IMR-90 (cell line): ENCODE measurements at regions not wholly inside any gene's neighbourhood (a gene's known extent, or its start where the extent isn't known, plus 50 kb on each side); places are given as distances from the start of the nearest gene placed in this dataset.

Experiments
- ATAC-seq: fragments of 200-7000 bp; cut with Tn5 transposase; 2 replicates; pipeline ENCODE4 v1.9.1; 2020; ENCODE audit warnings: low read depth, mild to moderate bottlenecking, moderate library complexity
- BruUV-seq: library from RNA; stranded (reverse); fragments of 400-500 nt; replicated peaks from 2 replicates; lab custom pipeline; 2021; lab: Mats Ljungman, UMichigan
- CTCF ChIA-PET: fragments of 300-600 bp; formaldehyde crosslinking; extraction: SDS; loops from one replicate; lab custom pipeline; 2021; ENCODE audit warnings: antibody characterized with exemption; lab: Yijun Ruan, JAX
- POLR2A ChIA-PET: fragments of 300-600 bp; sonication (Branson Sonifier 250); formaldehyde crosslinking; loops from one replicate; lab custom pipeline; 2022; ENCODE audit warnings: antibody characterized with exemption; ENCODE audit not compliant: unreplicated experiment; lab: Charles Lee
- DNase-seq: peaks from one replicate; pipeline ENCODE4 v3.0.0; 2013
- H2AFZ ChIP-seq: replicated peaks from 2 replicates; pipeline ENCODE3; 2013; ENCODE audit warnings: low read length, mild to moderate bottlenecking; ENCODE audit not compliant: poor library complexity
- H2AK5ac ChIP-seq: 2 replicates; pipeline ENCODE4 v1.6.1; 2013; ENCODE audit warnings: low read depth, low read length, inconsistent platforms
- H2AK9ac ChIP-seq: replicated peaks from 2 replicates; pipeline ENCODE3; 2013; ENCODE audit warnings: mild to moderate bottlenecking, low read depth, low read length, moderate library complexity; ENCODE audit not compliant: poor library complexity
- H2BK120ac ChIP-seq: 2 replicates; pipeline ENCODE4 v1.6.1; 2013; ENCODE audit warnings: low read depth, low read length, inconsistent platforms
- H2BK15ac ChIP-seq: 3 replicates; pipeline ENCODE4 v1.6.1; 2013; ENCODE audit warnings: low read depth, low read length, inconsistent platforms
- H2BK20ac ChIP-seq: 2 replicates; pipeline ENCODE4 v1.6.1; 2013; ENCODE audit warnings: low read depth, mild to moderate bottlenecking, inconsistent platforms, low read length, moderate library complexity
- H2BK5ac ChIP-seq: 2 replicates; pipeline ENCODE4 v1.6.1; 2013; ENCODE audit warnings: mild to moderate bottlenecking, low read depth, low read length, inconsistent platforms; ENCODE audit not compliant: poor library complexity, severe bottlenecking
- H3K14ac ChIP-seq: replicated peaks from 2 replicates; pipeline ENCODE4 v1.6.1; 2013; ENCODE audit warnings: low read depth, low read length, inconsistent platforms
- H3K18ac ChIP-seq: 2 replicates; pipeline ENCODE4 v1.6.1; 2013; ENCODE audit warnings: low read depth, low read length, control low read depth
- H3K23ac ChIP-seq: 2 replicates; pipeline ENCODE4 v1.6.1; 2013; ENCODE audit warnings: low read depth, low read length, inconsistent platforms
- H3K27ac ChIP-seq: 2 replicates; pipeline ENCODE4 v1.5.1; 2013; ENCODE audit warnings: mild to moderate bottlenecking, control low read depth, low read length; ENCODE audit not compliant: insufficient read depth
- H3K27me3 ChIP-seq: 2 replicates; pipeline ENCODE4 v1.6.1; 2013; ENCODE audit warnings: low read length; ENCODE audit not compliant: control insufficient read depth, insufficient read depth
- H3K36me3 ChIP-seq: 2 replicates; pipeline ENCODE4 v1.6.1; 2013; ENCODE audit warnings: low read length, mixed read lengths; ENCODE audit not compliant: control insufficient read depth, insufficient read depth
- H3K4ac ChIP-seq: 2 replicates; pipeline ENCODE4 v1.6.1; 2013; ENCODE audit warnings: low read depth, low read length, inconsistent platforms
- H3K4me1 ChIP-seq: 2 replicates; pipeline ENCODE4 v1.6.1; 2013; ENCODE audit warnings: low read length, mixed read lengths; ENCODE audit not compliant: control insufficient read depth, insufficient read depth
- H3K4me2 ChIP-seq: 2 replicates; pipeline ENCODE4 v1.6.1; 2013; ENCODE audit warnings: low read depth, mild to moderate bottlenecking, control low read depth, low read length, moderate library complexity
- H3K4me3 ChIP-seq: 2 replicates; pipeline ENCODE4 v1.5.1; 2013; ENCODE audit warnings: low read depth, mild to moderate bottlenecking, control low read depth, low read length, moderate library complexity; ENCODE audit not compliant: insufficient read depth
- H3K56ac ChIP-seq: 2 replicates; pipeline ENCODE4 v1.6.1; 2013; ENCODE audit warnings: low read length, inconsistent platforms; ENCODE audit not compliant: insufficient read depth; ENCODE audit errors: extremely low read depth
- H3K79me1 ChIP-seq, 2 experiments: 2 replicates each; pipeline ENCODE4 v1.6.1; 2013; ENCODE audit warnings: low read length in 2 of 2, inconsistent platforms in 1 of 2, low read depth in 1 of 2
- H3K9ac ChIP-seq: 2 replicates; pipeline ENCODE4 v1.6.1; 2013; ENCODE audit warnings: low read depth, low read length, control low read depth
- H3K9me1 ChIP-seq: 2 replicates; pipeline ENCODE4 v1.6.1; 2013; ENCODE audit warnings: low read length, inconsistent platforms; ENCODE audit not compliant: insufficient read depth
- H3K9me3 ChIP-seq: 2 replicates; pipeline ENCODE4 v1.6.1; 2013; ENCODE audit warnings: low read length; ENCODE audit not compliant: control insufficient read depth, insufficient read depth
- H4K20me1 ChIP-seq: 2 replicates; pipeline ENCODE4 v1.6.1; 2013; ENCODE audit warnings: low read length, inconsistent platforms; ENCODE audit not compliant: insufficient read depth
- H4K5ac ChIP-seq: 2 replicates; pipeline ENCODE4 v1.6.1; 2013; ENCODE audit warnings: mild to moderate bottlenecking, low read depth, low read length, control low read depth
- H4K8ac ChIP-seq, 2 experiments: 2 replicates each; pipeline ENCODE4 v1.6.1; 2013; ENCODE audit warnings: low read depth in 2 of 2, low read length in 2 of 2, control low read depth in 1 of 2, inconsistent platforms in 1 of 2
- H4K91ac ChIP-seq: 2 replicates; pipeline ENCODE4 v1.6.1; 2013; ENCODE audit warnings: low read depth, low read length, inconsistent platforms; ENCODE audit not compliant: insufficient read depth
- BHLHE40 ChIP-seq: fragments of 150-350 bp; IDR thresholded peaks from 2 replicates; pipeline ENCODE4 v1.6.1; 2016; ENCODE audit warnings: mild to moderate bottlenecking, low read depth, low read length
- CEBPB ChIP-seq: IDR thresholded peaks from 2 replicates; pipeline ENCODE4 v1.6.1; 2012; ENCODE audit warnings: low read depth, low read length, improper control_type of control experiment
- CHD1 ChIP-seq: IDR thresholded peaks from 2 replicates; pipeline ENCODE4 v1.6.1; 2012; ENCODE audit warnings: low read depth, low read length, improper control_type of control experiment
- FOS ChIP-seq: fragments of 150-350 bp; IDR thresholded peaks from 2 replicates; pipeline ENCODE4 v1.6.1; 2016; ENCODE audit warnings: low read depth, low read length
- MAFK ChIP-seq: IDR thresholded peaks from 2 replicates; pipeline ENCODE4 v1.6.1; 2012; ENCODE audit warnings: low read depth, low read length, improper control_type of control experiment
- MAZ ChIP-seq: IDR thresholded peaks from 2 replicates; pipeline ENCODE4 v1.6.1; 2012; ENCODE audit warnings: low read depth, mild to moderate bottlenecking, low read length, improper control_type of control experiment, moderate library complexity, borderline replicate concordance
- MXI1 ChIP-seq: IDR thresholded peaks from 2 replicates; pipeline ENCODE4 v1.6.1; 2012; ENCODE audit warnings: low read depth, mild to moderate bottlenecking, low read length, moderate library complexity, borderline replicate concordance
- NFE2L2 ChIP-seq: fragments of 150-350 bp; IDR thresholded peaks from 2 replicates; pipeline ENCODE4 v1.6.1; 2016; ENCODE audit warnings: low read depth, mild to moderate bottlenecking, low read length
- POLR2A ChIP-seq: IDR thresholded peaks from 2 replicates; pipeline ENCODE4 v1.6.1; 2012; ENCODE audit warnings: mild to moderate bottlenecking, low read depth, low read length
- RAD21 ChIP-seq: IDR thresholded peaks from 2 replicates; pipeline ENCODE4 v1.6.1; 2012; ENCODE audit warnings: low read length, improper control_type of control experiment
- RCOR1 ChIP-seq: IDR thresholded peaks from 2 replicates; pipeline ENCODE4 v1.6.1; 2012; ENCODE audit warnings: mild to moderate bottlenecking, low read length, improper control_type of control experiment; ENCODE audit not compliant: insufficient replicate concordance
- RFX5 ChIP-seq: IDR thresholded peaks from 2 replicates; pipeline ENCODE4 v1.8.0; 2012; ENCODE audit warnings: low read depth, mild to moderate bottlenecking, low read length, moderate library complexity
- SMC3 ChIP-seq: fragments of 150-350 bp; IDR thresholded peaks from 2 replicates; pipeline ENCODE4 v1.6.1; 2016; ENCODE audit warnings: low read depth, mild to moderate bottlenecking, antibody characterized with exemption, low read length, moderate library complexity
- WGBS, 2 experiments: methylation state at CpG; one replicate each; pipeline versions ENCODE4 v1.1.5 to v1.1.7; 2013; ENCODE audit warnings: missing lambda C conversion rate in 2 of 2; ENCODE audit not compliant: insufficient read length in 1 of 2; ENCODE audit errors: extremely low coverage in 2 of 2; 5-methylcytosine and 5-hydroxymethylcytosine counted together
- dilution Hi-C: fragments of 300-500 bp; cut with HindIII; formaldehyde crosslinking; loops from one replicate; pipeline ENCODE4 v1.14.3; 2018; ENCODE audit warnings: low sequenced_read_pairs; ENCODE audit not compliant: unreplicated experiment
- in situ Hi-C: fragments of 300-500 bp; cut with MboI; formaldehyde crosslinking; loops from 3 replicates; pipeline ENCODE4 v1.14.3; 2019; ENCODE audit warnings: low sequenced_read_pairs, inconsistent platforms, mixed read lengths
- intact Hi-C: fragments of 100-400 bp; cut with micrococcal nuclease; formaldehyde crosslinking; loops from 2 replicates; pipeline ENCODE4 v1.10.0; 2022
- TF ChIP-seq, protein P1 (sequence below): fragments of 150-350 bp; IDR thresholded peaks from 2 replicates; pipeline ENCODE4 v1.6.1; 2016; ENCODE audit warnings: low read depth, mild to moderate bottlenecking, low read length, moderate library complexity, borderline replicate concordance
- TF ChIP-seq, protein P2 (sequence below): conservative IDR thresholded peaks from 2 replicates; pipeline ENCODE4 v1.5.1; 2012; ENCODE audit warnings: mild to moderate bottlenecking, low read depth, low read length, improper control_type of control experiment
- TF ChIP-seq, protein P3 (sequence below): fragments of 150-350 bp; IDR thresholded peaks from 2 replicates; pipeline ENCODE4 v1.6.1; 2017; ENCODE audit warnings: mild to moderate bottlenecking, antibody characterized with exemption, low read length, low read depth

DNA sequence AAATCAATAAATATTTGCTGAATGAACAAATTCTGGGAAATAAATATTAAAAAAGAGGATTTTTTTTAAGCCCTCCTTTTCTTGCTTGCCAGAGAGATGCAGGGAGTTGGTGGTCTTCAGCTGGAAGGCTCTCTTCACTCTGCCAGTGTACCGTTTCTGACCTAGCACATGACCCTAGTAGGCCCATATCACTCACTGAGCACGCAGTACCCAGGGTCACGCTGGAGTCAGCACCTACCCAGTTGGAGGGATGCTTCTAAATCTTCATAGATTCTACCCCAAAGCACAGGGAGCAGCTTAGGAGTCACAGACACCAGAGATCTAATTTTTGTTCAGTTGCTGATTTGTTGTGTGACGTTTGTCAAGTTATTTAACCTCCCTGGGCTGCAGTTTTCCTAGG, 195.4 kb upstream of the TBX3 start:
- no peak overlapping the region for H2BK15ac ChIP-seq
- H3K23ac ChIP-seq, result no peak overlapping the region
- H3K4ac ChIP-seq, result no peak overlapping the region
- H3K9ac ChIP-seq, result no peak overlapping the region
- H2BK20ac ChIP-seq, result no peak overlapping the region
- H3K9me1 ChIP-seq, result no peaks in the 10 kb centered on the region
- TF ChIP-seq MXI1, result no peak
- TF ChIP-seq, protein P1, sequence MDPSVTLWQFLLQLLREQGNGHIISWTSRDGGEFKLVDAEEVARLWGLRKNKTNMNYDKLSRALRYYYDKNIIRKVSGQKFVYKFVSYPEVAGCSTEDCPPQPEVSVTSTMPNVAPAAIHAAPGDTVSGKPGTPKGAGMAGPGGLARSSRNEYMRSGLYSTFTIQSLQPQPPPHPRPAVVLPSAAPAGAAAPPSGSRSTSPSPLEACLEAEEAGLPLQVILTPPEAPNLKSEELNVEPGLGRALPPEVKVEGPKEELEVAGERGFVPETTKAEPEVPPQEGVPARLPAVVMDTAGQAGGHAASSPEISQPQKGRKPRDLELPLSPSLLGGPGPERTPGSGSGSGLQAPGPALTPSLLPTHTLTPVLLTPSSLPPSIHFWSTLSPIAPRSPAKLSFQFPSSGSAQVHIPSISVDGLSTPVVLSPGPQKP, result no peak
- no peak for TF ChIP-seq MAFK
- TF ChIP-seq RAD21, result no peak
- no peak for TF ChIP-seq BHLHE40
- no peak for TF ChIP-seq MAZ
- TF ChIP-seq FOS, result no peak
- no peak for TF ChIP-seq RCOR1
- no peak for TF ChIP-seq SMC3
- TF ChIP-seq, protein P2, sequence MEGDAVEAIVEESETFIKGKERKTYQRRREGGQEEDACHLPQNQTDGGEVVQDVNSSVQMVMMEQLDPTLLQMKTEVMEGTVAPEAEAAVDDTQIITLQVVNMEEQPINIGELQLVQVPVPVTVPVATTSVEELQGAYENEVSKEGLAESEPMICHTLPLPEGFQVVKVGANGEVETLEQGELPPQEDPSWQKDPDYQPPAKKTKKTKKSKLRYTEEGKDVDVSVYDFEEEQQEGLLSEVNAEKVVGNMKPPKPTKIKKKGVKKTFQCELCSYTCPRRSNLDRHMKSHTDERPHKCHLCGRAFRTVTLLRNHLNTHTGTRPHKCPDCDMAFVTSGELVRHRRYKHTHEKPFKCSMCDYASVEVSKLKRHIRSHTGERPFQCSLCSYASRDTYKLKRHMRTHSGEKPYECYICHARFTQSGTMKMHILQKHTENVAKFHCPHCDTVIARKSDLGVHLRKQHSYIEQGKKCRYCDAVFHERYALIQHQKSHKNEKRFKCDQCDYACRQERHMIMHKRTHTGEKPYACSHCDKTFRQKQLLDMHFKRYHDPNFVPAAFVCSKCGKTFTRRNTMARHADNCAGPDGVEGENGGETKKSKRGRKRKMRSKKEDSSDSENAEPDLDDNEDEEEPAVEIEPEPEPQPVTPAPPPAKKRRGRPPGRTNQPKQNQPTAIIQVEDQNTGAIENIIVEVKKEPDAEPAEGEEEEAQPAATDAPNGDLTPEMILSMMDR, result no peak
- TF ChIP-seq, protein P3, sequence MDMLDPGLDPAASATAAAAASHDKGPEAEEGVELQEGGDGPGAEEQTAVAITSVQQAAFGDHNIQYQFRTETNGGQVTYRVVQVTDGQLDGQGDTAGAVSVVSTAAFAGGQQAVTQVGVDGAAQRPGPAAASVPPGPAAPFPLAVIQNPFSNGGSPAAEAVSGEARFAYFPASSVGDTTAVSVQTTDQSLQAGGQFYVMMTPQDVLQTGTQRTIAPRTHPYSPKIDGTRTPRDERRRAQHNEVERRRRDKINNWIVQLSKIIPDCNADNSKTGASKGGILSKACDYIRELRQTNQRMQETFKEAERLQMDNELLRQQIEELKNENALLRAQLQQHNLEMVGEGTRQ, result no peak
- no peak for TF ChIP-seq NFE2L2
- no peak for TF ChIP-seq CHD1
- no peak for TF ChIP-seq CEBPB
- TF ChIP-seq RFX5, result no peak
- TF ChIP-seq POLR2A, result no peak
- DNase-seq (no peak), ATAC-seq (no peak)
- H3K27ac ChIP-seq, result no peak overlapping the region
- intact Hi-C loops, result no loop called here
- POLR2A ChIA-PET, result no interaction called here
- no peak overlapping the region for H2BK5ac ChIP-seq
- H3K4me3 ChIP-seq, result no peak overlapping the region
- dilution Hi-C loops, result no loop called here
- H4K8ac ChIP-seq, result no peak overlapping the region
- H2AK9ac ChIP-seq, result no peak overlapping the region
- H3K56ac ChIP-seq, result no peak overlapping the region
- H2AFZ ChIP-seq, result no peak overlapping the region
- H3K9me3 ChIP-seq, result no peaks in the 10 kb centered on the region
- WGBS, 2 experiments, result no CpG with 5 or more reads among the region's 4 CpGs
- no peak overlapping the region for H4K5ac ChIP-seq
- H3K27me3 ChIP-seq, result no peaks in the 10 kb centered on the region
- H3K4me1 ChIP-seq, result no peaks in the 10 kb centered on the region
- no peak overlapping the region for H2AK5ac ChIP-seq
- H3K18ac ChIP-seq, result no peak overlapping the region
- in situ Hi-C loops, result no loop called here
- no peak overlapping the region for H3K14ac ChIP-seq
- no peak overlapping the region for H2BK120ac ChIP-seq
- no peak overlapping the region for H4K91ac ChIP-seq
- no peaks in the 10 kb centered on the region for H3K79me1 ChIP-seq
- BruUV-seq, result no TSS peak
- H3K36me3 ChIP-seq, result no peaks in the 10 kb centered on the region
- H4K20me1 ChIP-seq, result no peaks in the 10 kb centered on the region
- H3K4me2 ChIP-seq, result no peak overlapping the region
- CTCF ChIA-PET, result no interaction called here
